SK-N-SH (cell line): ENCODE measurements at regions not wholly inside any gene's neighbourhood (a gene's known extent, or its start where the extent isn't known, plus 50 kb on each side); places are given as distances from the start of the nearest gene placed in this dataset.

Experiments used
- CTCF ChIP-seq: fragments of 200-600 bp; sonication (generic); IDR thresholded peaks from 2 replicates; pipeline ENCODE4 v1.6.1; 2017; ENCODE audit warnings: antibody characterized with exemption, mild to moderate bottlenecking, moderate library complexity
- FOXM1 ChIP-seq: IDR thresholded peaks from 2 replicates; pipeline ENCODE4 v1.4.0; 2012; ENCODE audit warnings: low read depth, mild to moderate bottlenecking
- POLR2AphosphoS5 ChIP-seq: IDR thresholded peaks from 2 replicates; pipeline ENCODE4 v1.6.1; 2012; ENCODE audit warnings: low read depth, low read length
- RFX5 ChIP-seq: IDR thresholded peaks from 2 replicates; pipeline ENCODE4 v1.6.1; 2012; ENCODE audit warnings: mild to moderate bottlenecking, improper control_type of control experiment, low read length

GRCh38 chr13:34028496-34029442 lies 210.8 kb downstream of the RFC3 start:
- TF ChIP-seq RFX5 (no peak), CTCF (no peak), FOXM1 (no peak), POLR2AphosphoS5 (no peak)
